OCI-LY3 (cell line): ENCODE measurements at regions not wholly inside any gene's neighbourhood (a gene's known extent, or its start where the extent isn't known, plus 50 kb on each side); places are given as distances from the start of the nearest gene placed in this dataset.

Source experiments
- H2AFZ ChIP-seq: fragments of 200-600, 300-600 bp; shearing (Covaris generic); 2 replicates; pipeline ENCODE4 v1.6.0; 2014; ENCODE audit warnings: antibody characterized with exemption, low read depth, low read length
- H3K27ac ChIP-seq: fragments of 200-600, 300-600 bp; sonication (generic); 2 replicates; pipeline ENCODE4 v1.5.1; 2014; ENCODE audit warnings: mild to moderate bottlenecking, low read length, moderate library complexity, mixed read lengths
- H3K27me3 ChIP-seq: fragments of 200-600, 300-600 bp; sonication (generic); 2 replicates; pipeline ENCODE4 v1.6.1; 2014; ENCODE audit warnings: low read depth, low read length, mixed read lengths
- H3K36me3 ChIP-seq: fragments of 200-600, 300-600 bp; sonication (generic); replicated peaks from 2 replicates; pipeline ENCODE3; 2014; ENCODE audit warnings: low read depth, low read length, mixed read lengths
- H3K4me1 ChIP-seq: fragments of 300-600, 200-600 bp; sonication (generic); 2 replicates; pipeline ENCODE4 v1.6.1; 2014; ENCODE audit warnings: low read length, mixed read lengths
- H3K4me2 ChIP-seq: fragments of 200-600, 300-600 bp; sonication (generic); 2 replicates; pipeline ENCODE4 v1.6.1; 2014; ENCODE audit warnings: low read length, mixed read lengths
- H3K4me3 ChIP-seq: fragments of 300-600, 200-600 bp; sonication (generic); 2 replicates; pipeline ENCODE4 v1.5.1; 2014; ENCODE audit warnings: antibody characterized with exemption, mild to moderate bottlenecking, low read length, moderate library complexity
- H3K79me2 ChIP-seq: fragments of 300-600, 200-600 bp; shearing (Covaris generic); 2 replicates; pipeline ENCODE4 v1.6.1; 2014; ENCODE audit warnings: mild to moderate bottlenecking, low read length, mixed read lengths
- H3K9ac ChIP-seq: fragments of 300-600, 200-600 bp; shearing (Covaris generic); 2 replicates; pipeline ENCODE4 v1.6.0; 2014; ENCODE audit warnings: mild to moderate bottlenecking, low read length, moderate library complexity
- H3K9me3 ChIP-seq: fragments of 200-600, 300-600 bp; shearing (Covaris generic); 2 replicates; pipeline ENCODE4 v1.6.1; 2014; ENCODE audit warnings: low read length, mixed read lengths; ENCODE audit not compliant: insufficient read depth
- H4K20me1 ChIP-seq: fragments of 200-600, 300-600 bp; sonication (generic); 2 replicates; pipeline ENCODE4 v1.6.1; 2016; ENCODE audit warnings: low read length, mixed read lengths; ENCODE audit not compliant: insufficient read depth
- EZH2phosphoT487 ChIP-seq: fragments of 200-600 bp; shearing (Covaris generic); IDR thresholded peaks from 2 replicates; pipeline ENCODE4 v1.6.1; 2018; ENCODE audit warnings: antibody characterized with exemption, mixed run types, low read depth
- TF ChIP-seq, protein P1 (sequence below): fragments of 200-600, 300-600 bp; sonication (generic); IDR thresholded peaks from 2 replicates; pipeline ENCODE4 v1.5.1; 2014; ENCODE audit warnings: antibody characterized with exemption, low read length, low read depth

DNA sequence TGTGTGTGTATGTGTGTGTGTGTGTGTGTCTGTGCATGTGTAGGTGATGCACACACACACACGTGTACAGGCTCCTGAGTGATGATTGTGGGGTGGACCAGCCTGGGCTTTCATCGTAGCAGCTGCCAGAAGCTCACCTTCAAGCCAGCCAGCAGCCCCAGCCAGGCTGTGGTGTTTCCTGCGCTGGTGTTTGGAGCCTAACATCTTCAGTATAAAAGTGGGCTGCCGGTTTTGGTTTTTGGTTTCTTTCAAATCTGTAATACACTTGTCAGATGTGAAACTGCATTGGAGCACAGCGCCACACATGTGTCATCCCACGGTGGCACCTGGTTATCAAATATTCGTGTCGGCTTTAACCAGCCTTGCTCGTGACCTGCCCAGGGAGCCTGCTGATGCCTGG lies 114.2 kb downstream of the OLFM1 start:
- TF ChIP-seq, protein P1, sequence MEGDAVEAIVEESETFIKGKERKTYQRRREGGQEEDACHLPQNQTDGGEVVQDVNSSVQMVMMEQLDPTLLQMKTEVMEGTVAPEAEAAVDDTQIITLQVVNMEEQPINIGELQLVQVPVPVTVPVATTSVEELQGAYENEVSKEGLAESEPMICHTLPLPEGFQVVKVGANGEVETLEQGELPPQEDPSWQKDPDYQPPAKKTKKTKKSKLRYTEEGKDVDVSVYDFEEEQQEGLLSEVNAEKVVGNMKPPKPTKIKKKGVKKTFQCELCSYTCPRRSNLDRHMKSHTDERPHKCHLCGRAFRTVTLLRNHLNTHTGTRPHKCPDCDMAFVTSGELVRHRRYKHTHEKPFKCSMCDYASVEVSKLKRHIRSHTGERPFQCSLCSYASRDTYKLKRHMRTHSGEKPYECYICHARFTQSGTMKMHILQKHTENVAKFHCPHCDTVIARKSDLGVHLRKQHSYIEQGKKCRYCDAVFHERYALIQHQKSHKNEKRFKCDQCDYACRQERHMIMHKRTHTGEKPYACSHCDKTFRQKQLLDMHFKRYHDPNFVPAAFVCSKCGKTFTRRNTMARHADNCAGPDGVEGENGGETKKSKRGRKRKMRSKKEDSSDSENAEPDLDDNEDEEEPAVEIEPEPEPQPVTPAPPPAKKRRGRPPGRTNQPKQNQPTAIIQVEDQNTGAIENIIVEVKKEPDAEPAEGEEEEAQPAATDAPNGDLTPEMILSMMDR, result no peak
- no peak for TF ChIP-seq EZH2phosphoT487
- Histone ChIP-seq H3K36me3 (no peaks in the 10 kb centered on the region), H3K4me3 (no peak overlapping the region)

DNA sequence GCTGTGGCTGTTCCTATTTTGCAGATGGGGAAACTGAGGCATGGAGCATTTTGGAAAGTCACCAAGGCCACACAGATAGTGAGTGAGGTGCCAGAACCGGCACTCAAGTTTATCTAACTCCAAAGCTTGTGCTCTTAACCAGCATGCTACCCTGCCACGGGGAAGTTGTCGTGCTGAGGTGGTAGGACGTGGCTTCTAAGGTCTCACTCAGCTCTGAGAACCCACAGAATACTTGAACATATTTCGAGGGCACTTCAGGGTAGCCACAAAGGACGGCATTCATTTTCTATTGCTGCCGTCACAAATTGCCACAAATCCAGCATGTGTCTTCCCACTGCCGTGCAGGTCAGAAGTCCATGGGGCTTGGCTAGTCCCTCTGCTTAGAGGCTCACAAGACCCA lies 116.7 kb downstream of the OLFM1 start:
- Histone ChIP-seq H3K79me2 (no peaks in the 10 kb centered on the region), H3K4me1 (no peaks in the 10 kb centered on the region), H3K9me3 (no peaks in the 10 kb centered on the region), H3K27ac (no peak overlapping the region), H3K27me3 (no peaks in the 10 kb centered on the region), H3K4me2 (no peak overlapping the region), H3K4me3 (no peak overlapping the region), H2AFZ (no peak overlapping the region), H3K36me3 (no peaks in the 10 kb centered on the region), H4K20me1 (no peaks in the 10 kb centered on the region), H3K9ac (no peak overlapping the region)
- TF ChIP-seq, protein P1, result no peak
- no peak for TF ChIP-seq EZH2phosphoT487

More for the DNA sequence above, 114.2 kb downstream of the OLFM1 start:
- Histone ChIP-seq H3K9me3 (no peaks in the 10 kb centered on the region), H2AFZ (no peak overlapping the region), H3K27me3 (no peaks in the 10 kb centered on the region), H3K27ac (no peak overlapping the region), H3K79me2 (no peaks in the 10 kb centered on the region), H4K20me1 (no peaks in the 10 kb centered on the region), H3K9ac (no peak overlapping the region), H3K4me1 (no peaks in the 10 kb centered on the region), H3K4me2 (no peak overlapping the region)

- Histone ChIP-seq H4K20me1 (no peaks in the 10 kb centered on the region), H3K36me3 (no peaks in the 10 kb centered on the region), H3K4me1 (no peaks in the 10 kb centered on the region), H3K79me2 (no peaks in the 10 kb centered on the region), H3K27ac (no peak overlapping the region), H3K4me2 (no peak overlapping the region), H3K27me3 (no peaks in the 10 kb centered on the region; the same call in 1 of the 2 replicates), H2AFZ (no peak overlapping the region), H3K4me3 (no peak overlapping the region), H3K9me3 (no peaks in the 10 kb centered on the region), H3K9ac (no peak overlapping the region)
- TF ChIP-seq, protein P1, result no peak
- TF ChIP-seq EZH2phosphoT487, result no peak
These were observed 121.7 kb downstream of the OLFM1 start for GRCh38 chr9:135209136-135209535.

GRCh38 chr9:135209852-135210251 lies 122.4 kb downstream of the OLFM1 start:
- Histone ChIP-seq H3K79me2 (no peaks in the 10 kb centered on the region), H3K4me3 (no peak overlapping the region), H3K4me1 (no peaks in the 10 kb centered on the region), H3K36me3 (no peaks in the 10 kb centered on the region), H4K20me1 (no peaks in the 10 kb centered on the region), H3K27ac (no peak overlapping the region), H3K4me2 (no peak overlapping the region), H2AFZ (no peak overlapping the region), H3K9me3 (no peaks in the 10 kb centered on the region), H3K27me3 (no peaks in the 10 kb centered on the region; the same call in 1 of the 2 replicates), H3K9ac (no peak overlapping the region)
- TF ChIP-seq, protein P1, result no peak
- TF ChIP-seq EZH2phosphoT487, result no peak
